ENCODE measurements at regions not wholly inside any gene's neighbourhood (a gene's known extent, or its start where the extent isn't known, plus 50 kb on each side); places are given as distances from the start of the nearest gene placed in this dataset.

GRCh38 chr20:48571949-48572847 is 255.6 kb downstream of the PREX1 start:
- no peak for DNase-seq (ENCODE audit: extremely low read depth, low read depth)

DNA sequence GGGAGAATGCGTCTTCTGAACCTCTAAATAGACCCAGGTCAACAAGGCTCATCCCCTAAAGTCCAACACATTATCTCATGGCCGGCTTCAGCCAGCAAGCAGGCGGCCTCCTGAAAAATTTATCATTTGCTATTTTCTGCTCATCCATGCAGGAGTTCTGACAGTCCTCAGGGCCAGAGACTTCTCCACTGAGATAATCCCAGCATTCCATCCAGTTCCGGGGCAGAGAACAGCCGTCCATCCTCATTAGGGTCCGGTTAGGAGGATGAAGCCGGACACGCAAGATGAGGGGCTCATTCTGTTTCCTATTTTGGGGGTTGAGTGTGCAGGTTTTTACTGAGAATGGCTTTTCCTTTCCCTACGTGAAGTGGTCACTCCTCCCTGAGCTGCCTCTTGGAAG is 258.1 kb downstream of the PREX1 start:
- no peak for DNase-seq (ENCODE audit: extremely low read depth, low read depth)

- no peak for DNase-seq (ENCODE audit: extremely low read depth, low read depth)
Observed at GRCh38 chr20:48568520-48568919, 259.3 kb downstream of the PREX1 start.

DNA sequence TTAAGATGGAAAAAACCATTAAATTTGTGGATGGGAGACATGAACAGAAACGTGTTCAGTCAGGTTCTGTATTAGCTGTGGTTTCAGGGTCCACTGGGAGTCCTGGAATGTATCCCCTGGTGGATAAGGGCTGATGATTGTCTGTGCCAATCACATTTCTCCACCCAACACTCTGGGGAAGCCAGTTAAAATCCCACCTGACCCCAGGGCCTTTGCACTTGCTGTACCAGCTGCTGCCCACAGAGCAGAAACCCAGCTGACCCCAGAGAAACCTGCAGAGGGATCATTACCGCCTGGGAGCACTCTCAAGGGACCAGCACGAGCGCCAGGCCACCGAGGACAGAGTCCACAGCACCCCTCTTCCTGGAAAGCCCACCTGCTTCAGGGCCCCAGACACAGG is 260.7 kb downstream of the PREX1 start:
- no peak for DNase-seq (ENCODE audit: extremely low read depth, low read depth)

DNA sequence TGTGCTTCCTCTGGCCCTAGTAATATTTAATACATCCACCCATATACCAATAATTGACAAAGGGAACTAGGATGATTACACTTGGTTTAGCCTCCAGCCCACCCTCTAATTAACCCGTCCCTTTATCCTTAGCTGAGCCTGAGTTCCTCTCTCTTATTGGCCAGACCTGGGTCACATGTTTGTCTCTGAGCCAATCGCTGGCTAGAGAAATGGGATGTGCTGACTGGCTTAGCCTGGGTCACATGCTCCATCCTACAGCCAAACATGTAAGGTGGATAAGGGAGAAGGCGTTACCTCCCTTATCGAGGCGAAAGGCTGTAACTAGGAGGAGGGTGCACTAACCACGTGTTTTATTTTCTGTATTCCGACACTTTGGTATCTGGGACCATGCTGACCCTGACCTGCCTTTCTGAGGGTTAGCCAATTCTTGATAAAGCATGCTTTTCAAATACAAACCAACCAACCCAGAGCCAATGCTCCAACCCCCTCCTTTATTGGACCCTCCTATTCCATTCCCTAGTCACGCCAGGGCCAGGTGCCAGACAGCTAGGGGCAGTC is 262.7 kb downstream of the PREX1 start:
- DNase-seq (ENCODE audit: extremely low read depth, low read depth): no peak

GRCh38 chr20:48563191-48563870 is 264.5 kb downstream of the PREX1 start:
- no peak for DNase-seq (ENCODE audit: extremely low read depth, low read depth)

GRCh38 chr20:48562586-48563116 is 265.1 kb downstream of the PREX1 start:
- no peak for DNase-seq (ENCODE audit: extremely low read depth, low read depth)

DNA sequence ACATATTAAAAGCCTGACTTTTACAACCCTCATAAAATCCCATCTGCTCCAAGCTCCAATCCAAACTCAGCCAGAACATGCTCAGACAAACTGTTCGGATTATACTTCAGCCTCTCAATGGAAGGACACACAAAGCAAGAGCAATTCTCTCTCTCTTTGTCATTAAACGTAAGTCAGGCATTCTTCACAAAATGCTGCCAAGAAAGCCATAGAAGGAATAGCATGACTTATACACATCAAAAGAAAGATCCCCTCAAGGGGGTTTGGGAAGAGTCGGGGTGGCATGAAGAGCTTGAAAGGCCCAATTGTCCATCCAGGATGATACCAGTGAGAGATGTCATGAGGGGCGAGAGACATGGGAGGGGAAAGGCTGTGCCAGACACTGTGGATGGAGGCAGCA is 268.9 kb downstream of the PREX1 start:
- no peak for DNase-seq (ENCODE audit: extremely low read depth, low read depth)

DNA sequence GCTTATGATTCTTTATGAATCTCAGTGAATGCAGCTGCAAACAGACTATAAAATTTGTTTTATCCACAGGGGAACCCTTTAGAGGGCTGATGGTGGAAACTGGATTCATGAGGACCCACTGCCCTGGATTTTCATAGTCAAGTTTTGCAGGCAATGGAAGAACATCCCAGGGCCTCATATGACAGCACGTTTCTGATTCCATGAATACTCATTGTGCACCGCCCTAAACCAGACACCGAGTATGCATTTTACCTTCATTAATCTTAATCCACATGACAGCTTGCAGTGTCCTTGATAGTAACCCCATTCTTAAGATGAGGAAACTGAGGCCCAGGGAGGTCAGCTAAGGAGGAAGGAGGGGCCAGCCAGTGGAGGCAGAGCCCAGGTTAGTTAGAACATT is 270.4 kb downstream of the PREX1 start:
- no peak for DNase-seq (ENCODE audit: extremely low read depth, low read depth)

- no peak for DNase-seq (ENCODE audit: extremely low read depth, low read depth)
Observed at GRCh38 chr20:48556956-48557355, 270.8 kb downstream of the PREX1 start.

GRCh38 chr20:48552550-48552949 is 275.2 kb downstream of the PREX1 start:
- no peak for DNase-seq (ENCODE audit: extremely low read depth, low read depth)

GRCh38 chr20:48550814-48551213 is 277.0 kb downstream of the PREX1 start:
- DNase-seq (ENCODE audit: extremely low read depth, low read depth): no peak

GRCh38 chr20:48547664-48548063 is 280.1 kb downstream of the PREX1 start:
- DNase-seq (ENCODE audit: extremely low read depth, low read depth): no peak

DNA sequence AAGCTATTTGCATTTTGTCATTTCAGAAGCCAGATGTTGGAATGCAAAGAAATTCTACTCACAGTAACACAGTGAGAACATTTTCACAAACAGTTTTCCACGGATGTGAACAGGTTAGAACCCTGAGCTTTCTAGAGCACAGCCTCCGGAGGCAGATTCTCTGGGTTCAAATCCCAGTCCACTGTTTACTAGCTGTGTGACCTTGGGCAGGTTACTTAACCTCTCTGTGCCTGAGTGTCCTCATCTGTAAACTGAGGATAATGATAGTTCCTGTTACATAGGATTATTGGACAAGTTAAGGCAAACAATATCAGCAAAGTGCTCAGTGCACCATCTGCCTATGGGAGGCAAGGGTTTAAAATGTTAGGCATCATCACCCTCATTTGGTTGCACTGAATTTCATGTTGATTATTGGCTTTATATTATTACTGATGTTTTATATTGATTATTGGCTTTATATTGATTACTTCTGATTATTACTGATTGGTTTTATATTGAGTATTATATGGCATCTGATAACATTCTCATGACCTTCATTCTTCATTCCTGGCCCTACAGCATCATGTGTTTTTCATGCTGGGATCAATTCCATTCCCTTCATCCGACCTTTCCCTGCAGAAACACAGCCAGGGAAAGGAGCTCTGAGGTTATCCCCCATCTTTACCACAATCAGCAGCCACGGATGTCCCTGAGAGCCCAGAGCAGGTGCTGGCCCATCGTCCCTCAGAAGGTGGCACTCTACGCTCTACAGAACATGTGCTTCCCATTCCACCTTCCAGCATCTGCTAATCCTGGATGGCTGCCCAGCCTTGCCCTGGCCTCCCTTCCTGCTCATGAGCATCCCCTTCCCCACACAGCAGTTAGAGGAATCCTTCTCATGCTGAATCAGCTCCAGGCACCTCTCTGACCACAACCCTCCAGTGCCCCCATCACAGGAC is 283.1 kb downstream of the PREX1 start:
- no peak for DNase-seq (ENCODE audit: extremely low read depth, low read depth)

DNA sequence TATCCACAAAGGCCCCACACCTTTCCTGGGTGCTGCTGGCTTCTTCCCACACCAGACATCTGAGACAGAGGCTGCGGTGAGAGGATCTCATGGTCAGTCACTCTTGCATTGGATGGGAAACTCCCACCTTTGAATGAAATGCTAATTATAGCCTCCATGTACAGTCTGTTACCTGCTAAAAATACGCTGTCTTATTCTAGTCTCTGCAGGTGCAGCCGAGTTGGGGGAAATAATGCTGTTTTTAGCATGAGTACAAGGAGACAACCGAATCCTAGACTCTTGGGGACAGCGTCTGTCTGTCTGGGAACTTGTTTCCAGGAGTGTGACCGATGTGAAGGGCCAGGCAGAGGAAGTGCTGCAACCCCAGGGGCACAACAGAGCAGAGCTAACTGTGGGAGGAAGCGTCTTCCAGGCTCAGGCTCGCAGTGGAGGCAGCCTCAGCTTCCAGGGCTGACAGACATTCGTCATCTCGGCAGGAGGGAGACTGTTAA is 286.2 kb downstream of the PREX1 start:
- DNase-seq (ENCODE audit: extremely low read depth, low read depth): no peak

DNA sequence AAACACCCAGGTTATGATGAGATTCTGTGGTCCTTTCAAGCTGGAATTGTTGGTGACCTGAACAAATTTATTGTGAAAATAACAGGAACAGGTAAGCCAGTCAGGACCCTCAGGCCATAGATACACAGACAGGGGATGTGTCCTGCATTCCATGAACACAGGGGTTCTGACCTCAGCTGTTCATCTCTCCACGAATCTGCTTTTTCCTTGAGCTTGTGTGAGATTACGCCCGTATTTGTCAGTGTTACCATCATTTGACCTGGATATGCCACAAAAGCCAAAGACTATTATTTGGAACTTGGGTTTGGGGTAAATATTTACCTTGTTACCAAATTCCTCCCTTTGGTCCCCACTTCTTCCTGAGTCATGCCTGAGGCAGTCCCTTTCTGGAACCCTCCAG is 288.9 kb downstream of the PREX1 start:
- no peak for DNase-seq (ENCODE audit: extremely low read depth, low read depth)

DNA sequence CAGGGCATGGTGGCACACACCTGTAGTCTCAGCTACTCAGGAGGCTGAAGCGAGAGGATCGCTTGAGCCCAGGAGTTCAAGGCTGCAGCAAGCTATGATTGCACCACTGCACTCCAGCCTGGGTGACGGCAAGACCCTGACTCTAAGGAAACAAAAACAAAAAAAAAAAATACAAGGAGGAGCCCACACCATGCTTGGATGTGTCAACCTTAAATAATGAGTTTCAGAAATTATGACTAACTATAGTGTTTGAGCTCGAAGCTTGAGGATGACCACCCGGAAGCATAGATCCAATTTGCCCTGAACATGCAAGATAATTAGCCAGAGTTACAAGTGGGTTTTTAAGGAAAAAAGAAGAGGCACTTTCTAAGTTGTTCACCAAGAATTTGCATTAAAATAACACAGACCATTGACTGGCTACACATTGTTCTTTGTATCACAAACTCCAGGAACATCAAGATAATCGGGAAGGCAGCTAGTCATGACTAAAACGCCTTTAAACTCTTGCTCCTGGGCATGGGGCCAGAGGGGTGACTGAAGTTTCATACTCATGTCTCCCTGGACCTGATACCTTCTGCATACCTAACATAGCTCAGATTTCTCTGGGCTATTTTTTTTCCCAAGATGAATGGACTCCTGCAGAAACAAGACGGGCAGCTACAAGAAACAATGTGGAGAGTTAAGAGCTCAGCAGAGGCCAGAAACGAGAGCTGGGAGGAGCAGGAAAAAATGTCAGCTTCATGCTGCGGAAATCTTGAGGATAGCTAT is 289.6 kb downstream of the PREX1 start:
- no peak for DNase-seq (ENCODE audit: extremely low read depth, low read depth)

DNA sequence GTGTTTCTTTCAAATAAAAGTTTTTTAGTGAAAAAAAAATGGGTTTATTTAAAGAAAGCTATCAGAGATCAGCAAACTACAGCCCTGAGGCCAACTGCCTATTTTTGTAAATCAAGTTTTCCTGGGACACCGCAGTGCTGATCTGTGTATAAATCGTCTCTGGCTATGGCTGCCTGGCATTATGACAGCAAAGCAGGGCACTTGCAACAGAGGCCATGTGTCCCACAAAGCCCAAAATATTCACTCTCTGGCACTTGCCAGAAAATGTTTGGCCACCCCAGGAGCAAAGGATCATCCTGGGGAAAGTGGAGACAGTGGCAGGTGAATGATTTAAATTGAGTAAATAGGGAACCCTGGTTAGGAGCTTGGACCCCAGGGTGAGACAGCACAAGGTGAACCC is 291.6 kb downstream of the PREX1 start:
- no peak for DNase-seq (ENCODE audit: extremely low read depth, low read depth)

- DNase-seq (ENCODE audit: extremely low read depth, low read depth): no peak
Observed at GRCh38 chr20:48535556-48535955, 292.2 kb downstream of the PREX1 start.

DNA sequence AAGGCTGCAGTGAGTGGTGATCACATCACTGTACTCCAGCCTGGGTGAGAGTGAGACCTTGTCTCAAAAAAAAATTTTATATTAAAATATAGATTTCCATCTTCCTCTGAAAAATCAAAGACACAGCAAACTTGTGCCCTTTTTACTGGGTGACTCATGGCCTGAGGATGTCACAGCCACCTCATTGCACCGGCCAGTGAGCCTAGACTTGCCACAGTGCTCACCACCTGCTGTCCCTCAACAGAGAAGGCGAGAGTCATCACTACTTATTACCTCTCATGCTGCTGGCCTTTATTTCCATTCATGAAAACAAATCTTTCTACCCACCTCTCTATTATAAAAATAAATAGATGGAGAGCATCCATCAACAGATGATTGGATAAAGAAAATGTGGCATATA is 295.8 kb downstream of the PREX1 start:
- no peak for DNase-seq (ENCODE audit: extremely low read depth, low read depth)
